GM06990 (cell line): ENCODE measurements at regions not wholly inside any gene's neighbourhood (a gene's known extent, or its start where the extent isn't known, plus 50 kb on each side); places are given as distances from the start of the nearest gene placed in this dataset.
"Not testable (repeated sequence)": the region's sequence is repeated elsewhere in the genome, so short reads cannot be mapped to it uniquely, and the experiment has no call there.

Experiments
- DNase-seq: peaks from one replicate; pipeline ENCODE4 v3.0.0-alpha.2; 2011; ENCODE audit not compliant: insufficient read length; ENCODE audit errors: extremely low read depth
- H3K27me3 ChIP-seq: replicated peaks from 2 replicates; pipeline ENCODE4 v1.6.0; 2011; ENCODE audit warnings: low read length; ENCODE audit not compliant: control insufficient read depth, insufficient read depth
- H3K36me3 ChIP-seq: 2 replicates; pipeline ENCODE4 v1.5.1; 2011; ENCODE audit warnings: low read length; ENCODE audit not compliant: control insufficient read depth, insufficient read depth
- H3K4me3 ChIP-seq: replicated peaks from 2 replicates; pipeline ENCODE4 v1.5.1; 2011; ENCODE audit warnings: low read depth, mild to moderate bottlenecking, control low read depth, low read length
- TF ChIP-seq, protein P1 (sequence below): IDR thresholded peaks from 2 replicates; pipeline ENCODE4 v1.5.1; 2011; ENCODE audit warnings: low read length, control low read depth, mild to moderate bottlenecking, inconsistent platforms; ENCODE audit not compliant: insufficient read depth, poor library complexity, severe bottlenecking

DNA sequence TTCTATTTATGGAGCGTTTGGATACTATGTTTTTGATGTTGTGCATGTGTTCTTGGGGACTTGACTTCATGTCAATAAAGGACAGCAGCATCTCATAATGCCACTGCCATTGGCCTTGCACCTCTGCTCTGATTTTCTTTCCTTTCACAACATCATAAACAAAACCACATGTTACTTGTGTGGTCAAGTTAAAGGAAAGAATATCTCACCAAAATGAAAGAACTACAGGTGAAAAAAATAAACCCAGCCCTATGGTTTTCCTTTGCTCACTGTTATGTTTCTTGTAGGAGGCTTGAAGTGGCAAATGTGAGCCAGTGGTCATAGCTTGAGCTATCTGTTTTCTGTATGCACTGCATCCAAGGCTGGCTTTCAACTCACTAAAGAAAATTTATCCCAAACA lies 240.4 kb downstream of the KCNRG start:
- H3K27me3 ChIP-seq, result no peaks in the 10 kb centered on the region; the same call in none of the 2 replicates
- DNase-seq, result no peak
- TF ChIP-seq, protein P1, sequence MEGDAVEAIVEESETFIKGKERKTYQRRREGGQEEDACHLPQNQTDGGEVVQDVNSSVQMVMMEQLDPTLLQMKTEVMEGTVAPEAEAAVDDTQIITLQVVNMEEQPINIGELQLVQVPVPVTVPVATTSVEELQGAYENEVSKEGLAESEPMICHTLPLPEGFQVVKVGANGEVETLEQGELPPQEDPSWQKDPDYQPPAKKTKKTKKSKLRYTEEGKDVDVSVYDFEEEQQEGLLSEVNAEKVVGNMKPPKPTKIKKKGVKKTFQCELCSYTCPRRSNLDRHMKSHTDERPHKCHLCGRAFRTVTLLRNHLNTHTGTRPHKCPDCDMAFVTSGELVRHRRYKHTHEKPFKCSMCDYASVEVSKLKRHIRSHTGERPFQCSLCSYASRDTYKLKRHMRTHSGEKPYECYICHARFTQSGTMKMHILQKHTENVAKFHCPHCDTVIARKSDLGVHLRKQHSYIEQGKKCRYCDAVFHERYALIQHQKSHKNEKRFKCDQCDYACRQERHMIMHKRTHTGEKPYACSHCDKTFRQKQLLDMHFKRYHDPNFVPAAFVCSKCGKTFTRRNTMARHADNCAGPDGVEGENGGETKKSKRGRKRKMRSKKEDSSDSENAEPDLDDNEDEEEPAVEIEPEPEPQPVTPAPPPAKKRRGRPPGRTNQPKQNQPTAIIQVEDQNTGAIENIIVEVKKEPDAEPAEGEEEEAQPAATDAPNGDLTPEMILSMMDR, result no peak
- no peak overlapping the region for H3K4me3 ChIP-seq
- H3K36me3 ChIP-seq, result no peaks in the 10 kb centered on the region

DNA sequence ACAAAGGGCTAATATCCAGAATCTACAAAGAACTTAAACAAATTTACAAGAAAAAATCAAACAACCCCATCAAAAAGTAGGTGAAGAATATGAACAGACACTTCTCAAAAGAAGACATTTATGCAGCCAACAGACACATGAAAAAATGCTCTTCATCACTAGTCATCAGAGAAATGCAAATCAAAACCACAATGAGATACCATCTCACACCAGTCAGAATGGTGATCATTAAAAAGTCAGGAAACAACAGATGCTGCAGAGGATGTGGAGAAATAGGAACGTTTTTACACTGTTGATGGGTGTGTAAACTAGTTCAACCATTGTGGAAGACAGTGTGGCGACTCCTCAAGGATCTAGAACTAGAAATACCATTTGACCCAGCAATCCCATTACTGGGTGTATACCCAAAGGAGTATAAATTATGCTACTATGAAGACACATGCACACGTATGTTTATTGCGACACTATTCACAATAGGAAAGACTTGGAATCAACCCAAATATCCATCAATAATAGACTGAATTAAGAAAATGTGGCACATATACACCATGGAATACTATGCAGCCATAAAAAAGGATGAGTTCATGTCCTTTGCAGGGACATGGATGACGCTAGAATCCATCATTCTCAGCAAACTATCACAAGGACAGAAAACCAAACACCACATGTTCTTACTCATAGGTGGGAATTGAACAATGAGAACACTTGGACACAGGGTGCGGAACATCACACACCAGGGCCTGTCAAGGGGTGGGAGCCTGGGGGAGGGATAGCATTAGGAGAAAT lies 241.5 kb downstream of the KCNRG start:
- H3K4me3 ChIP-seq, DNase-seq, H3K36me3 ChIP-seq, H3K27me3 ChIP-seq: not testable (repeated sequence)

DNA sequence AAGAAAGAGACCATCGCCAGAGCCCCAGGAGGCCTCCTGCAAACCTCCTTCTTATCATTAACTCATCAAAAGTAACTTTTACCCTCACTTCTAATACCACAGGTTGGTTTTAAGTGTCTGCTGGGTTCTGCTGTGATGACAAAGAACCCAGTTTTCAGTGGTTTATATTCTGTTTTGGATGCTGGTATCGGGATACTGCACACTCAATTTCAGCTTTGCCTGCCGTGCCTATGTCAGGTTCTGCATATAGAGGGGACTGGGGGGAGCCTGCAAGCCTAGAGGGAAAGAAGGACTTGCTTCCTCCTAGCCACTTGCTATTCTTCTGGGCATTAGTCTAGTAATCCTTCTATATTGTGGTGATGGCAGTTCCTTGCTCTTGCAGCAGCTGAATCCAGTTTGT lies 242.4 kb downstream of the KCNRG start:
- no peaks in the 10 kb centered on the region for H3K36me3 ChIP-seq
- TF ChIP-seq, protein P1, result no peak
- no peak overlapping the region for H3K4me3 ChIP-seq
- H3K27me3 ChIP-seq, result no peaks in the 10 kb centered on the region; the same call in none of the 2 replicates
- DNase-seq, result no peak

DNA sequence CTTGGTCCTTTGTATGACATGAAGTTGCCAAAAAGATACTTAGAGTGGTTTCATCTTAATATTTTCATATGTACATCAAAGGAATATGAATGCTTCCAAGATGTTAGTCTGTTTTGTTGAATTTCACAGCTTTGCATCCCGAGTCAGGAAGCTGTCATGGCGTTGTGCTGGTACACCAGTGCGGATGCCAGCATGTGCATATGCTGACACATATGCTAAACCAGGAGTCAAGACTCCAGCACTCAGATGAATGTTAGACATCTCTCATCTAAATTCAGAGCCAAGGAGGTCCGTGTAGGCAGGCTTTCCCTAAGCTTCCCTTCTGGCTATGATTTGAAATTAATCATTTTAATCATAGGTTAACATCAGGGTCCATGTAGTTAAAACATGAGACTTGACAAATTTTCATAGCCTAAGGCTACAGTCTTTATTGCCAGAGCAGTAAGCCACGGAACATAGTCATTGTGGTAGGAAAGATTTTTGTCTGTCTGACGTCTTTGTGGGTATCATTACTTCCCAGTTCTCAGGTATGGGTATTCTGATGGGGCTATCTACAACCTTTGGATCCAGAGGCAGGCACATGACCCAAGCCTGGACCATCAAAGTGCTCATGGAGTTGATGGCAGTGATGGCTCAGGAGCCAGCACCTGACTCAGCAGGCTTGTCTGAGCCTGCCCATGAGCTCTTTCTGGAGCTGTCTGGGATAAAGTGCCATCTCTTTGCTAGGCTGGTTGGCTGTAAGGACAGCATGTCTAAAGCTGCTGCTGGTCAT lies 246.1 kb downstream of the KCNRG start:
- H3K4me3 ChIP-seq, result no peak overlapping the region
- no peaks in the 10 kb centered on the region for H3K36me3 ChIP-seq
- TF ChIP-seq, protein P1, result no peak
- H3K27me3 ChIP-seq, result no peaks in the 10 kb centered on the region; the same call in none of the 2 replicates
- DNase-seq, result no peak

DNA sequence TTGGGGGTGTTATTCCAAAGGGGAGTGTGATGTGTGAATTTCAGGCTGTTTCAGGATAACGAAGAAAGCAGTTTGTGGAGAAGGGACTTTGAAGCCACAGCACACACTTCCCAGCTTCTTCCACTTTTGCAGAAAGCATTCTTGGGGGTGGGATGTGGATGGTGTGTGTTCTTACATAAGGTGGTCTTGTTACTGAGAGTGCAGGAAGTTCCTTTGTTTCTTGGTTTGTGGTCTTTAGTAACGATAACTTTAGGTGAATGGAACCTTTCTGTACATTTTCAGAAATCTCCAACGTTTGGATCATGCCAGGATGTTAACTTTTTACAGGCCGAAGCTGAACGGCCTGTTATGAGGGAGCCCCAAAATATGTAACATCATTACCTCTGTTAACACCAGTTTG lies 251.8 kb downstream of the KCNRG start:
- Histone ChIP-seq H3K4me3 (no peak overlapping the region), H3K27me3 (no peaks in the 10 kb centered on the region; the same call in 1 of the 2 replicates), H3K36me3 (no peaks in the 10 kb centered on the region)
- TF ChIP-seq, protein P1, result no peak
- DNase-seq, result no peak

DNA sequence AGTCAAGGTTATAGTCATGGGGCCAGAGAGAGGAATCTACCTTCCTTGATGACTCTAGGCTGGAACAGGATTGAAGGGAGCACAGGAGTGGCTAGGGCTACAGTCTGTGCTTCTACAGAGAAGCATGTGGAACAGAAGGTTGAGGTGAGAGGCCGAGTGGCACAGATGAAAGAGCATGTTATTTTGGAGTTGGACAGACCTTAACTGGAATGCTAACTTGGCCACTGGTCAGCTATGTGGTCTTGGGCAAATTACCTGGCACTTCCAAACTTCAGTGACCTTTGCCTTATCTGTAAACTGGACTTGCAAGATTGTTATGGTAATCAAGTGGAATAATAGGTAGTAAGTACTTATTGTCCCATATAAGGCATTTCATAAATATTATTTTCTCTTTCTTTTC lies 252.7 kb downstream of the KCNRG start:
- Histone ChIP-seq H3K36me3 (no peaks in the 10 kb centered on the region), H3K27me3 (no peaks in the 10 kb centered on the region; the same call in none of the 2 replicates), H3K4me3 (no peak overlapping the region)
- DNase-seq, result no peak
- TF ChIP-seq, protein P1, result no peak
